Upper lobe of left lung (tissue), 6 donors: ENCODE measurements at regions not wholly inside any gene's neighbourhood (a gene's known extent, or its start where the extent isn't known, plus 50 kb on each side); places are given as distances from the start of the nearest gene placed in this dataset.
A peak's percentile ranks its signal among the peaks of the same experiment; 100 is the strongest.

Experiments
- ATAC-seq, 2 donors: fragments of 200-7000 bp; cut with Tn5 transposase; one replicate each; pipeline ENCODE4 v1.9.1; 2022; ENCODE audit warnings: mild to moderate bottlenecking in 2 of 2, moderate library complexity in 2 of 2; ENCODE audit not compliant: low FRiP score in 2 of 2
- DNase-seq, 2 donors: peaks; one replicate each; pipeline ENCODE4 v3.0.0-alpha.2; 2019 to 2020
- H3K27ac ChIP-seq, 4 donors: fragments of 200-600 bp; sonication (generic); one replicate each; pipeline ENCODE4 v1.5.1; 2016 to 2019
- H3K27me3 ChIP-seq, 4 donors: fragments of 200-600 bp; sonication (generic); one replicate each; pipeline ENCODE4 v1.5.1; 2017 to 2019
- H3K36me3 ChIP-seq, 4 donors: fragments of 200-600 bp; sonication (generic); one replicate each; pipeline ENCODE4 v1.5.1; 2016 to 2019
- H3K4me1 ChIP-seq, 4 donors: fragments of 200-600 bp; sonication (generic); one replicate each; pipeline ENCODE4 v1.5.1; 2018 to 2019
- H3K4me3 ChIP-seq, 4 donors: fragments of 200-600 bp; sonication (generic); one replicate each; pipeline ENCODE4 v1.5.1; 2017 to 2019; ENCODE audit warnings: mild to moderate bottlenecking in 2 of 4, moderate library complexity in 1 of 4
- H3K9me3 ChIP-seq, 4 donors: fragments of 200-600 bp; sonication (generic); one replicate each; pipeline ENCODE4 v1.5.1; 2018 to 2019
- CTCF ChIP-seq, 6 experiments: fragments of 450-650 bp in 4 of 6; fragments of 200-600 bp in 2 of 6; sonication (generic) in 2 of 6; IDR thresholded peaks; one replicate each; pipeline ENCODE4 v1.5.1; 2016 to 2019; ENCODE audit warnings: antibody characterized with exemption in 6 of 6
- EP300 ChIP-seq, 4 donors: sonication (generic); formaldehyde crosslinking; IDR thresholded peaks; one replicate each; pipeline ENCODE4 v1.5.1; 2017; ENCODE audit warnings: antibody characterized with exemption in 4 of 4, control low read depth in 2 of 4
- POLR2A ChIP-seq, 4 donors: fragments of 450-650 bp; IDR thresholded peaks; one replicate each; pipeline ENCODE4 v1.5.1; 2016 to 2017; ENCODE audit warnings: antibody characterized with exemption in 4 of 4, mild to moderate bottlenecking in 2 of 4
- POLR2AphosphoS5 ChIP-seq, 2 donors: sonication (generic); formaldehyde crosslinking; IDR thresholded peaks; one replicate each; pipeline ENCODE4 v1.5.1; 2017; ENCODE audit warnings: antibody characterized with exemption in 2 of 2
- WGBS, 2 donors: methylation state at CpG; one replicate each; pipeline ENCODE4 v1.1.5; 2017 to 2018; 5-methylcytosine and 5-hydroxymethylcytosine counted together
- donor health status: DM: no; HTN: no; CAD: no; lungs with moderate emphysema.
- donor health status: DM: no; HTN: yes; CAD: no; lungs with severe emphysema.

- WGBS, 2 donors: 59 to 79% methylated on average over 4 of the region's 4 CpGs
- no peak for DNase-seq
- Histone ChIP-seq H3K36me3 (no peaks in the 10 kb centered on the region), H3K4me3 (no peak overlapping the region), H3K27me3 (no peaks in the 10 kb centered on the region), H3K27ac (no peak overlapping the region), H3K9me3 (peaks cover 0 to 4% (median 0%) of the 10 kb centered on the region in 4 donors), H3K4me1 (no peaks in the 10 kb centered on the region)
- no peak for ATAC-seq
- TF ChIP-seq POLR2AphosphoS5 (IDR thresholded peaks at IDR 0.05): no peak
- no peak for TF ChIP-seq CTCF (IDR thresholded peaks at IDR 0.05)
- no peak for TF ChIP-seq EP300 (IDR thresholded peaks at IDR 0.05)
- TF ChIP-seq POLR2A (IDR thresholded peaks at IDR 0.05): no peak
These were observed 445.2 kb downstream of the SH2D1A start for GRCh38 chrX:124791492-124792095.

GRCh38 chrX:124796989-124797388 is 450.6 kb downstream of the SH2D1A start:
- Histone ChIP-seq H3K4me3 (no peak overlapping the region), H3K27me3 (no peaks in the 10 kb centered on the region), H3K27ac (no peak overlapping the region), H3K36me3 (no peaks in the 10 kb centered on the region), H3K9me3 (peaks cover 0 to 11% (median 0%) of the 10 kb centered on the region in 4 donors), H3K4me1 (no peaks in the 10 kb centered on the region)
- TF ChIP-seq CTCF (IDR thresholded peaks at IDR 0.05) (no peak), POLR2AphosphoS5 (IDR thresholded peaks at IDR 0.05) (no peak), EP300 (IDR thresholded peaks at IDR 0.05) (no peak), POLR2A (IDR thresholded peaks at IDR 0.05) (no peak)
- WGBS, 2 donors: 62 to 89% methylated on average over 3 of the region's 3 CpGs
- no peak for ATAC-seq
- no peak for DNase-seq

GRCh38 chrX:124804962-124805361 is 458.6 kb downstream of the SH2D1A start:
- no peaks in the 10 kb centered on the region for H3K4me1 ChIP-seq
- no peak for ATAC-seq
- 73 to 75% methylated on average over 2 of the region's 2 CpGs for WGBS, 2 donors
- H3K27ac ChIP-seq: no peak overlapping the region
- no peaks in the 10 kb centered on the region for H3K36me3 ChIP-seq
- DNase-seq: no peak
- H3K9me3 ChIP-seq: no peaks in the 10 kb centered on the region
- no peaks in the 10 kb centered on the region for H3K27me3 ChIP-seq
- TF ChIP-seq POLR2AphosphoS5 (IDR thresholded peaks at IDR 0.05) (no peak), EP300 (IDR thresholded peaks at IDR 0.05) (no peak), CTCF (IDR thresholded peaks at IDR 0.05) (no peak), POLR2A (IDR thresholded peaks at IDR 0.05) (no peak)
- no peak overlapping the region for H3K4me3 ChIP-seq

- 80 to 90% methylated on average over 1 to 4 of the region's 4 CpGs for WGBS, 2 donors
- Histone ChIP-seq H3K9me3 (no peaks in the 10 kb centered on the region), H3K27me3 (no peaks in the 10 kb centered on the region), H3K36me3 (no peaks in the 10 kb centered on the region), H3K4me1 (no peaks in the 10 kb centered on the region), H3K4me3 (no peak overlapping the region), H3K27ac (no peak overlapping the region)
- DNase-seq (no peak), ATAC-seq (peak in 1 of 2 donors; percentile 55)
- TF ChIP-seq POLR2AphosphoS5 (IDR thresholded peaks at IDR 0.05): no peak
- TF ChIP-seq CTCF (IDR thresholded peaks at IDR 0.05): no peak
- no peak for TF ChIP-seq EP300 (IDR thresholded peaks at IDR 0.05)
- no peak for TF ChIP-seq POLR2A (IDR thresholded peaks at IDR 0.05)
These were observed 459.1 kb downstream of the SH2D1A start for GRCh38 chrX:124805486-124805885.

- no peak for ATAC-seq
- WGBS, 2 donors: 44 to 59% methylated on average over 1 of the region's 1 CpG
These were observed 467.7 kb downstream of the SH2D1A start for GRCh38 chrX:124814106-124814505.

More at GRCh38 chrX:124814106-124814505, 467.7 kb downstream of the SH2D1A start:
- no peak for DNase-seq
- no peaks in the 10 kb centered on the region for H3K9me3 ChIP-seq
- no peaks in the 10 kb centered on the region for H3K36me3 ChIP-seq
- no peaks in the 10 kb centered on the region for H3K27me3 ChIP-seq
- no peak overlapping the region for H3K27ac ChIP-seq
- H3K4me1 ChIP-seq: no peaks in the 10 kb centered on the region
- H3K4me3 ChIP-seq: no peak overlapping the region
- TF ChIP-seq POLR2AphosphoS5 (IDR thresholded peaks at IDR 0.05) (no peak), EP300 (IDR thresholded peaks at IDR 0.05) (no peak), POLR2A (IDR thresholded peaks at IDR 0.05) (no peak), CTCF (IDR thresholded peaks at IDR 0.05) (no peak)
